HG03060 (cell line): ENCODE measurements at regions not wholly inside any gene's neighbourhood (a gene's known extent, or its start where the extent isn't known, plus 50 kb on each side); places are given as distances from the start of the nearest gene placed in this dataset.
"Not testable (repeated sequence)": the region's sequence is repeated elsewhere in the genome, so short reads cannot be mapped to it uniquely, and the experiment has no call there.

Experiments used
- ATAC-seq: cut with Tn5 transposase; IDR thresholded peaks from one replicate; pipeline ENCODE4 v1.9.1; 2021; ENCODE audit warnings: low read depth, moderate number of reproducible peaks; ENCODE audit not compliant: unreplicated experiment

- ATAC-seq = no peak
These were observed 266.5 kb upstream of the MKLN1 start for GRCh38 chr7:131061158-131061557.

GRCh38 chr7:131061818-131062217 lies 265.9 kb upstream of the MKLN1 start:
- no peak for ATAC-seq

DNA sequence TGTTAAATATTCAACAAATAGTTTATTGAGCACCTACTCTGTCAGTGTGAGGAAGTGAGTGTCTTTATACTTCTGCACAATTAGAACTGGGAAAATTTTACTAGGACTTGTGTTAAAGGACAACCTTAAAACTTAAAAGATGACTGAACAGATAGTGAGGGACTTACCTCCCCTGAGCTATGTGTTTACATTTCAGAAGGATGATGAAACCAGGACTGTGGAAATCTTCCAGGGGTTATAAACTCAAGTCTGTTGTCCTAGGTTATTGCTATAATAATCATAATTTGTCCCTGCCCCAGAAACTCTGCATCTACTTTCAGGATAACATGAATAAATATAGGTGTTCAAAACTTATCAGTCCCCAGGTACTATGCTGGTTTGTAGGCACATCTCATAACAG lies 261.0 kb upstream of the MKLN1 start:
- no peak for ATAC-seq

DNA sequence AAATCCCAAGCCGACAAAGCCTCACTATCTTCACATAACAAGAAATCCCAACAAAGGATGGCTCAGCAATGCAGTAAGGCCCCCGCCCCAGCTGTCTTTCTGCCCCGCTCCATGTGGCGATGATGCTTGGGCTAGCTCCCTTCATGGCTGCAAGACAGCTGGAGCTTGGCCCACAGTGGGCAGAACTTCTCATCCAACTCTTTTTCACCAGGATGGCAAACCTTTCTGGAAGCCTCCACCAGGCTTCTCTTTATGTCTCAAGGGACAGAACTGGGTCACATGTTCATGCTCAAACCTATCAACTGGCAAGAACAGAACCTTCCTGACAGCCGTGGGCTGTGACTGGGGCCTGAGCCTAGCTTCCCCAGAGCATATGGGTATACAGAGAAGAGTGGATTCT lies 260.5 kb upstream of the MKLN1 start:
- no peak for ATAC-seq

DNA sequence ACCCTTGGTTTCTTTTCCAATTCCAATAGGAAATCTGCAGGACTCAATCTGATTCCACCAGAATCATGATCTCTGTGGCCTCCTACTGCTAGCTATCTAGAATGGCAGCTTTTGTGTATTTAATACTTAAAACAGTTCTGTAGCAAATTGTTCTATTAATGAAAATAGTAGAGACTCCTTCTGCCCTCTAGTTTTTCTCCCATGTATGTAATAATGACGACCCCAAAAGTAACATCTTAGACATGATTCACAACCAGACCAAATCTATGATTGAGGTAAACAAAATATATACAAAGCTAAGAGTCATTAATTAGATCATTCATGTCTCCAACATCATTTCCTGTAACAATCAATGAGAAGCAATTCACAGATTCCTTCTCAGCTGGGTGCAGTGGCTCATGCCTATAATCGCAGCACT lies 259.1 kb upstream of the MKLN1 start:
- no peak for ATAC-seq

DNA sequence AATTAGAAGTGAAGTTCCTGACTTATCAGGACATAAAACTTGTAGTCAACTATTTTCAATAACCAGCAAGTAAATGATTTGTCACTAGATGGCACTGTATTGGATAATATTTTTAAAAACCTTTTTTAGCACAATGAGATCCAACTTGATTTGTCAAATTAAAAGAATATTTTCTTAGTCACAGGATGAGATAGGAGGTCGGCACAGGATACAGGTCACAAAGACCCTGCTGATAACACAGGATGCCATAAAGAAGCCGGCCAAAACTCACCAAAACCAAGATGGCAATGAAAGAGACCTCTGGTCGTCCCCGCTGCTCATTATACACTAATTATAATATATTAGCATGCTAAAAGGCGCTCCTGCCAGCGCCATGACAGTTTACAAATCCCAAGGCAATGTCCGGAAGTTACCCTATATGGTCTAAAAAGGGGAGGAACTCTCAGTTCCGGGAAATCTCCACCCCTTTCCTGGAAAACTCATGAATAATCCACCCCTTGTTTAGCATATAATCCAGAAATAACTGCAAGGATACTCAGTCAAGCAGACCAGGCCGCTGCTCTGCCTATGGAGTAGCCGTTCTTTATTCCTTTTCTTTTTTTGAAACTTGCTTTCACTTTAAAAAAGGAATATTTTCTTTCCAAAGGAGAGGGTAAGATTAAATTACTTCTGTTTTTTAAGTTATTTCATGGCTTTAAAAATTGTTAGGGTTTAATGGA lies 255.7 kb upstream of the MKLN1 start:
- ATAC-seq = no peak

GRCh38 chr7:131072505-131073091 lies 255.1 kb upstream of the MKLN1 start:
- ATAC-seq = no peak

GRCh38 chr7:131074043-131074442 lies 253.6 kb upstream of the MKLN1 start:
- no peak for ATAC-seq

DNA sequence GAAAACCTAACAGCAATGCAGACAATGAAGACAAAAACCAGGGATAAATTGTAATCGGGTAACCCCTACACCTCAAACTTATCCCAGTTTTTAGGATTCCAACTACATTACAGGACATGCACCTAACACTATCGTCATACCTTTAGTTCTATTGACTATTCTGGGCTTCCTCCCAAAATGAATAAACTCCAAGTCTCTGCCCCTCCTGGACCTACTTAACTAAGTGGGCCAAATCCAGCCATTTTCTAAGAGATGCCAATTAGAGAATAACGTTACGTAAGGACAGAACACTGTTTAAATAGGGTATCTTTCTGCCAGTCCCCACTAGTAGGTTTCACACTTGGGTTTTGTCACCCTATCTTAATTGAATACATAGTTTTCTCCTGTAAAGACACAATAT lies 253.1 kb upstream of the MKLN1 start:
- ATAC-seq = no peak

GRCh38 chr7:131075406-131075805 lies 252.3 kb upstream of the MKLN1 start:
- no peak for ATAC-seq

GRCh38 chr7:131076032-131076431 lies 251.6 kb upstream of the MKLN1 start:
- ATAC-seq = no peak

DNA sequence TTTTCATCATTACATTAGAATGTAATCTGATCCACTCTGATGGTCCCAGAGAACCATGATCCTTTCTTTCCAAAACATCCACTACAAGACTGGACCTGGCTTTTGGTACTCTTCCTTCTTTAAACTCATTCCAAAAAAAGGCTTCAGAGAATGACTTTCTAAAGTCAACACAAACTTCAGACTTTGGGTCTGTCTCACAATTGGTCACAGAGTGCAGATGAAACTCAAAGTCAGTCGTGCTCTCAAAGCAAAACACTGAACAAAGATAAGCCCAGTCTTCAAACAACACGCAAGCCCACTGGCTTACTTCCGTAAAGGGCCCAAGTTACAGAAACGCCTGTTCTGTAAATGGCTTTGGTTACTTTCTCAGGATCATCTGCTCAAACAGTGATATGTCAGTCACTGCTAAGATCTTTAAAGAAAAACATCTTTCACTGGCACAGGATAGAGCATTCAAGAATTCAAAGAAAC lies 250.9 kb upstream of the MKLN1 start:
- ATAC-seq = no peak

DNA sequence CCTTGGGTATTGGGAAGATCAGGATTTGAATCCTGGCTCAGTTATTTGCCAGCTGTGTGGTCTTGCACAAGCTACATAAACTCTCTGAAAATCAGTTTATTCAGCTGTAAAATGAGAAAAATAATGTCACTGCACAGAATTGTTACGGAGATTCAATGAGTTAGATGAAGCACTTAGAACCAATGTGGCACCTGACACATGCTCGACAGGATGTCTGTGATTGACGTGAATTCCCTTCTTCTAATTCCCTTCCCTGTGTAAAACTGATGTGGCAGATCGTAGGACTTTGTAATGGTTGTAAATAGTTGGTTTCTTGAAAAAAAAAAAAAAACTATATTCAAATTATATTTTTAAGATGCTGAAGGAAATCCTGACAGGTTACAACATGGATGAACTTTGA lies 249.9 kb upstream of the MKLN1 start:
- no peak for ATAC-seq

DNA sequence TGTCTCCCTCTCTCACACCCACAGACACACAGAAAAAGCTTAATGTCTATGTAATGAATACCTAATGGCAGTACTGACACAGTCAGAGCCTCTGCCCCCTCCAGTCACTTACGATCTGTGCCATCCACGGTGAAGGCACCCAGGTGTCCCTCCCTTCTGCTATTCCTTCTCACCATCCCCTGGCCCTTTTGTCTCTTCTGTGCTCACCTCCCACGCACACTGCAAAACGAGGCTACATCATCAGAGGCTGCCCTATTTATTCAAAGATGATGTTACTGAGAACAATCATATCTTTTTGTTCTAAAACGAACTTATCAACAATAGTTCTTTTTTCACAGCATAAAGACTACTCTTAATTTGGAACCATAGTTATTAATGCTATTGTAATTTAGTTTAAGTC lies 246.9 kb upstream of the MKLN1 start:
- no peak for ATAC-seq

- ATAC-seq = no peak
These were observed 246.4 kb upstream of the MKLN1 start for GRCh38 chr7:131081308-131081707.

GRCh38 chr7:131083781-131084180 lies 243.9 kb upstream of the MKLN1 start:
- no peak for ATAC-seq

GRCh38 chr7:131084336-131084735 lies 243.3 kb upstream of the MKLN1 start:
- not testable (repeated sequence) for ATAC-seq

- no peak for ATAC-seq
These were observed 239.7 kb upstream of the MKLN1 start for GRCh38 chr7:131087756-131088658.

DNA sequence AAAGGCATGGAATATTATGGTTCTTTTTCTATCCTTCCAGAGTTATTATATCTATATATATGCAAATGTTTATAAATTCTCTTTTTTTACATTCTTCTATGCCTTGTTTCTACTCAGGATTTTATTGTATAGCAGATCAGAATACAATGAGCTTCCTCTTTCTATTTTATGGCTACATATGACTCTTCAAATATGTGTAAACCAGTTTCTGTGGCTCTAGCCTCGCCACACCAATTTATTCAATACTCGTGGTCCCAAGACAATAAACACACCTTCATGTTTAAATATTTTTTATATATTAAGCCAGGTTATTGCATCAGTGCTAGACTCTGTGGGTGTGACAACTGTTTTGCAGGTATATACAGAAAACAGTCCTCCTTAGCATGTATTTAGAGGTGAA lies 237.5 kb upstream of the MKLN1 start:
- no peak for ATAC-seq

DNA sequence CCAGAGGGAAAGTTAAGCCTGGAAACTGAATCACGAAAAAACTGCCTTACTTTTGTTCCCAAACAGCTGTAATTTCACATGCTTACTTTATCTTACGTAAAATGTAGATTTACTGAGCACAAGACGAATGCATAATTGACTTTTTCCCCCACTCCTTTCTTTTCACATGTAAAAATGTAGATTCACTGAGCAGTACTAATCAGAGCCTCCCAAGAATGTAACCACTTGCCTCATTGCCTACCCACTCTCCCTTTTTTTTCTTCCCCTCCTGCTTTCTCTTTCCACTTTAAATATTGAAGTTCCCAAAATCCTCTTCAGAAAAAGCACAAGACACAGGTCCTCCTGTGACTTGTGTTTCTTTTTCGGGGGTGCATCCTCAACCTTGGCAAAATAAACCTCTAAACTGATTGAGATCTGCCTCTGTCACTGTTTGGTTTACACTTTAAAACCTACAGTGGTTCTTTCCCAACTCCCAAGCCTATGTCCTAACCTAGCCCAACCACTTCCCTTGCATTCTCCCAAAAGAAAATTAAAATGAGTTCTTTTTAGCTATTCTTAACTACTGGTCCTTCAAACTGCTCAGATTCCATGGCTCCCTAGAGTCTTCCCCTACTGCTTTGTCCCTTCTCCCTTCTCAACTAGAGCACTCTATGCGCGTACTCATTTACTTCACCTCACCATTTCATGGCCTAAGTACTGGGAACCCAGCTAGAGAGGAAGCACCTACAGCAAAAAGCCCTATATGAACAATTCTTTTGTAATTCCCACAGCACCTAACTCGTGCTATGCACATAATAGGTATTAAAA lies 236.6 kb upstream of the MKLN1 start:
- no peak for ATAC-seq

- no peak for ATAC-seq
These were observed 233.0 kb upstream of the MKLN1 start for GRCh38 chr7:131094685-131095084.
